ENCODE measurements at regions not wholly inside any gene's neighbourhood (a gene's known extent, or its start where the extent isn't known, plus 50 kb on each side); places are given as distances from the start of the nearest gene placed in this dataset.

- intact Hi-C loops (cut with micrococcal nuclease) = no loop called here
- Mint-ChIP-seq H3K4me1 (ENCODE audit: low read depth) (no peaks in the 10 kb centered on the region), H3K27ac (no peak overlapping the region), H3K9me3 (peaks cover 22% of the 10 kb centered on the region), H3K27me3 (ENCODE audit: low read depth) (no peaks in the 10 kb centered on the region), H3K4me3 (ENCODE audit: low read depth) (no peak overlapping the region), H3K36me3 (ENCODE audit: low read depth) (no peaks in the 10 kb centered on the region)
- DNase-seq (ENCODE audit: low spot score) = no peak
These were observed 408.4 kb upstream of the NMUR2 start for GRCh38 chr5:152813526-152813925.

- intact Hi-C loops (cut with micrococcal nuclease) = no loop called here
- H3K4me3 Mint-ChIP-seq (ENCODE audit: low read depth) = no peak overlapping the region
- H3K27ac Mint-ChIP-seq = no peak overlapping the region
- H3K4me1 Mint-ChIP-seq (ENCODE audit: low read depth) = no peaks in the 10 kb centered on the region
- no peak for DNase-seq (ENCODE audit: low spot score)
- no peaks in the 10 kb centered on the region for H3K36me3 Mint-ChIP-seq (ENCODE audit: low read depth)
- H3K9me3 Mint-ChIP-seq = peaks cover 9% of the 10 kb centered on the region
- H3K27me3 Mint-ChIP-seq (ENCODE audit: low read depth) = no peaks in the 10 kb centered on the region
These were observed 414.8 kb upstream of the NMUR2 start for GRCh38 chr5:152819891-152820290.

GRCh38 chr5:152824316-152824715, 419.2 kb upstream of the NMUR2 start:
- Mint-ChIP-seq H3K9me3 (peaks cover 5% of the 10 kb centered on the region), H3K36me3 (ENCODE audit: low read depth) (no peaks in the 10 kb centered on the region), H3K27me3 (ENCODE audit: low read depth) (no peaks in the 10 kb centered on the region), H3K27ac (no peak overlapping the region), H3K4me3 (ENCODE audit: low read depth) (no peak overlapping the region), H3K4me1 (ENCODE audit: low read depth) (no peaks in the 10 kb centered on the region)
- DNase-seq (ENCODE audit: low spot score) = no peak
- intact Hi-C loops (cut with micrococcal nuclease) = no loop called here

DNA sequence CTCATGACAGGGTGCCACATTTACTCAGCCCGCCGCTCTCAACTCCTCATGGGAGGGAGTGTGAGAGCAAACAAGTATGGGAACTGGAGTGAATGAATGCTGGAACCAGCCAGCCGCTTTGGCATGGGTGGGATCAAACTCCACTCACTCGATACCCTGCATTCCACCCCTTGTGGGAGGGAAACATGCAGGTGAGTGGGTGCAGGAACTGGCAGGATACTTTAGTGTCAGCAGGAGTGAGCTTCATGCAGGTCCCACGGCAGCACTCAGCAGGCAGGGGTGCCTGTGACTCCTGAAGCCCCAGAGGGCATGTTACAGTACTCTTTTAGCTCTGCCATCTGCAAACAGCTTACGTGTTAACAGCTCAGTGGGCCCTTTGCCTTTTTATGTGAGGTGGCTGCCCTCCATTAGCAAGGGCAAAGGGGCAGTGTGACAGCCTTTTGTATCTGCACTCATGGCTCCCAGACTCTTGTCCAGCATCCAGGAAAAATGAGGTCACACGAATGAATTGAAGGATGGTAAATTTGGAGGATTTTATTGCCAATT, 433.2 kb upstream of the NMUR2 start:
- Mint-ChIP-seq H3K36me3 (ENCODE audit: low read depth) (no peaks in the 10 kb centered on the region), H3K27ac (no peak overlapping the region), H3K27me3 (ENCODE audit: low read depth) (no peaks in the 10 kb centered on the region), H3K4me3 (ENCODE audit: low read depth) (no peak overlapping the region), H3K9me3 (peaks cover 10% of the 10 kb centered on the region), H3K4me1 (ENCODE audit: low read depth) (no peaks in the 10 kb centered on the region)
- intact Hi-C loops (cut with micrococcal nuclease) = no loop called here
- DNase-seq (ENCODE audit: low spot score) = no peak

- no peak overlapping the region for H3K4me3 Mint-ChIP-seq (ENCODE audit: low read depth)
- no peaks in the 10 kb centered on the region for H3K27me3 Mint-ChIP-seq (ENCODE audit: low read depth)
- H3K27ac Mint-ChIP-seq = no peak overlapping the region
- H3K36me3 Mint-ChIP-seq (ENCODE audit: low read depth) = no peaks in the 10 kb centered on the region
- no peak for DNase-seq (ENCODE audit: low spot score)
- H3K9me3 Mint-ChIP-seq = peaks cover 10% of the 10 kb centered on the region
- no peaks in the 10 kb centered on the region for H3K4me1 Mint-ChIP-seq (ENCODE audit: low read depth)
- intact Hi-C loops (cut with micrococcal nuclease) = no loop called here
These were observed 439.6 kb upstream of the NMUR2 start for GRCh38 chr5:152844713-152845112.

DNA sequence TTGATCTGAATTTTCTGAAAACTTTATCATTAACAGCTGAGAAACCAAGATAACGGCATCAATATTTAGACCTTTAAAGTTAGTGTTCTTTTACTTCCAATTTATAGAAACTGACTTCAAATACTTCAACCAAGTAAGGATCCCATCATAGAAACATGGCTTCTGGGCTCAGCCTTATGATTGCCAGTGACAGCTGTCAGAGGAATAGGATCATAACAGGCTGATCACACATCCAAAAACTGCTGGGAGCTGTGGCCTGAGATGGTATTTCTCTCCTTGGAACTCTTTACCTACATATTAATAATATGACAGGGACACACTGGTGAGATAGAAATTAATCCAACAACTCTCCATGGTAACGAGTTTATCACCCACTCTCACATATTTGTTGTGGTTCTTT, 448.3 kb upstream of the NMUR2 start:
- no peak overlapping the region for H3K4me3 Mint-ChIP-seq (ENCODE audit: low read depth)
- no peaks in the 10 kb centered on the region for H3K27me3 Mint-ChIP-seq (ENCODE audit: low read depth)
- H3K4me1 Mint-ChIP-seq (ENCODE audit: low read depth) = no peaks in the 10 kb centered on the region
- no peaks in the 10 kb centered on the region for H3K36me3 Mint-ChIP-seq (ENCODE audit: low read depth)
- no peak overlapping the region for H3K27ac Mint-ChIP-seq
- DNase-seq (ENCODE audit: low spot score) = no peak
- peaks cover 4% of the 10 kb centered on the region for H3K9me3 Mint-ChIP-seq
- intact Hi-C loops (cut with micrococcal nuclease) = no loop called here

- H3K9me3 Mint-ChIP-seq = no peaks in the 10 kb centered on the region
- H3K27me3 Mint-ChIP-seq (ENCODE audit: low read depth) = no peaks in the 10 kb centered on the region
- H3K27ac Mint-ChIP-seq = no peak overlapping the region
- no peak overlapping the region for H3K4me3 Mint-ChIP-seq (ENCODE audit: low read depth)
- intact Hi-C loops (cut with micrococcal nuclease) = no loop called here
- H3K36me3 Mint-ChIP-seq (ENCODE audit: low read depth) = no peaks in the 10 kb centered on the region
- no peak for DNase-seq (ENCODE audit: low spot score)
- H3K4me1 Mint-ChIP-seq (ENCODE audit: low read depth) = no peaks in the 10 kb centered on the region
These were observed 450.4 kb upstream of the NMUR2 start for GRCh38 chr5:152855441-152855840.

- no peak for DNase-seq (ENCODE audit: low spot score)
- peaks cover 8% of the 10 kb centered on the region for H3K9me3 Mint-ChIP-seq
- intact Hi-C loops (cut with micrococcal nuclease) = no loop called here
- no peak overlapping the region for H3K4me3 Mint-ChIP-seq (ENCODE audit: low read depth)
- no peaks in the 10 kb centered on the region for H3K4me1 Mint-ChIP-seq (ENCODE audit: low read depth)
- no peaks in the 10 kb centered on the region for H3K36me3 Mint-ChIP-seq (ENCODE audit: low read depth)
- no peak overlapping the region for H3K27ac Mint-ChIP-seq
- no peaks in the 10 kb centered on the region for H3K27me3 Mint-ChIP-seq (ENCODE audit: low read depth)
These were observed 456.2 kb upstream of the NMUR2 start for GRCh38 chr5:152861231-152861630.

DNA sequence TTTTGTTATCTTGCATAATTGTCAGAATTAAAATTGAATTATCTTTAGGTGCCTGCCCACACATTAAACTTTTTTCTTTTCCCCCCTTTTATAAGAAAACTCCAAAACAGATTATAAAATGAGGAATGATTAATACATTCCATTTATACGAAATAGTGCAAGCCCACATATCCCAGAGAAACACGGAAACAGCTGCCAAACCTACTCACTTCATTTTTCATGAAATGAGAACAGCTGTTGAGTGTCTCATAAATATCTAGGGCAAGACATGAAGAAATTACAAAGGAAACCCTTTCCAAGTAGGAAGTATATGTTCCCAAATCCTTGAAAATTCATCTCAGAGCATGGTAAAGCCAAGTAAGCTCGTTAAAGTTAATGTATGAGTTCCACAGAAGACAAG, 459.4 kb upstream of the NMUR2 start:
- Mint-ChIP-seq H3K4me1 (ENCODE audit: low read depth) (no peaks in the 10 kb centered on the region), H3K36me3 (ENCODE audit: low read depth) (no peaks in the 10 kb centered on the region)

DNA sequence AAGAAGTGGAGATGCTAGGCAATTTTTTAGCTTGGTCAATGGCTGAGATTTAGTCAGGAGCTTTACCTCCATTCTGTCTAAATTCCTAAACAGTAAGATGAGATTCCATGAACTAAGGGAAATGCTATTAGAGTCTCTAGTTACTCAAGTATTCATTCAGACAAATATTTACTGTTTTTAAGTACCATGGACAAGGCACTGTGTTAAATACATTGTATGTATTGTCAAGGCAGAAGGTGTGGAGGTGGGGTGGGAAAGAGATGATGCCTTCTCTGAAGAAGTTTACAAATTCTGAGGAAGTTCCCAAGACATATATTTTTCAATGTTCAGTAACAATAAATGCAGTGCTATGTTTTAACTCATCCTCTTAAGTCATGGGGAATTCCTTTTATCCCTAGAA, 459.9 kb upstream of the NMUR2 start:
- Mint-ChIP-seq H3K27me3 (ENCODE audit: low read depth) (no peaks in the 10 kb centered on the region), H3K27ac (no peak overlapping the region), H3K4me3 (ENCODE audit: low read depth) (no peak overlapping the region), H3K9me3 (peaks cover 8% of the 10 kb centered on the region), H3K36me3 (ENCODE audit: low read depth) (no peaks in the 10 kb centered on the region), H3K4me1 (ENCODE audit: low read depth) (no peaks in the 10 kb centered on the region)
- no peak for DNase-seq (ENCODE audit: low spot score)
- intact Hi-C loops (cut with micrococcal nuclease) = no loop called here

More for the DNA sequence above, 459.4 kb upstream of the NMUR2 start:
- Mint-ChIP-seq H3K27me3 (ENCODE audit: low read depth) (no peaks in the 10 kb centered on the region), H3K9me3 (peaks cover 8% of the 10 kb centered on the region), H3K27ac (no peak overlapping the region), H3K4me3 (ENCODE audit: low read depth) (no peak overlapping the region)
- DNase-seq (ENCODE audit: low spot score) = no peak
- intact Hi-C loops (cut with micrococcal nuclease) = no loop called here

GRCh38 chr5:152869971-152870370, 464.9 kb upstream of the NMUR2 start:
- H3K9me3 Mint-ChIP-seq = peaks cover 13% of the 10 kb centered on the region
- no peaks in the 10 kb centered on the region for H3K27me3 Mint-ChIP-seq (ENCODE audit: low read depth)
- H3K36me3 Mint-ChIP-seq (ENCODE audit: low read depth) = no peaks in the 10 kb centered on the region
- intact Hi-C loops (cut with micrococcal nuclease) = no loop called here
- no peaks in the 10 kb centered on the region for H3K4me1 Mint-ChIP-seq (ENCODE audit: low read depth)
- no peak for DNase-seq (ENCODE audit: low spot score)
- H3K27ac Mint-ChIP-seq = no peak overlapping the region
- H3K4me3 Mint-ChIP-seq (ENCODE audit: low read depth) = no peak overlapping the region

GRCh38 chr5:152882621-152883020, 477.5 kb upstream of the NMUR2 start:
- no peak overlapping the region for H3K27ac Mint-ChIP-seq
- no peak overlapping the region for H3K4me3 Mint-ChIP-seq (ENCODE audit: low read depth)
- intact Hi-C loops (cut with micrococcal nuclease) = no loop called here
- no peaks in the 10 kb centered on the region for H3K4me1 Mint-ChIP-seq (ENCODE audit: low read depth)
- H3K27me3 Mint-ChIP-seq (ENCODE audit: low read depth) = no peaks in the 10 kb centered on the region
- no peaks in the 10 kb centered on the region for H3K36me3 Mint-ChIP-seq (ENCODE audit: low read depth)
- peaks cover 8% of the 10 kb centered on the region for H3K9me3 Mint-ChIP-seq
- DNase-seq (ENCODE audit: low spot score) = no peak

- DNase-seq (ENCODE audit: low spot score) = no peak
- no peak overlapping the region for H3K4me3 Mint-ChIP-seq (ENCODE audit: low read depth)
- H3K27ac Mint-ChIP-seq = no peak overlapping the region
- intact Hi-C loops (cut with micrococcal nuclease) = no loop called here
- H3K36me3 Mint-ChIP-seq (ENCODE audit: low read depth) = no peaks in the 10 kb centered on the region
- H3K9me3 Mint-ChIP-seq = peaks cover 8% of the 10 kb centered on the region
- no peaks in the 10 kb centered on the region for H3K27me3 Mint-ChIP-seq (ENCODE audit: low read depth)
- no peaks in the 10 kb centered on the region for H3K4me1 Mint-ChIP-seq (ENCODE audit: low read depth)
These were observed 478.1 kb upstream of the NMUR2 start for GRCh38 chr5:152883066-152883775.

DNA sequence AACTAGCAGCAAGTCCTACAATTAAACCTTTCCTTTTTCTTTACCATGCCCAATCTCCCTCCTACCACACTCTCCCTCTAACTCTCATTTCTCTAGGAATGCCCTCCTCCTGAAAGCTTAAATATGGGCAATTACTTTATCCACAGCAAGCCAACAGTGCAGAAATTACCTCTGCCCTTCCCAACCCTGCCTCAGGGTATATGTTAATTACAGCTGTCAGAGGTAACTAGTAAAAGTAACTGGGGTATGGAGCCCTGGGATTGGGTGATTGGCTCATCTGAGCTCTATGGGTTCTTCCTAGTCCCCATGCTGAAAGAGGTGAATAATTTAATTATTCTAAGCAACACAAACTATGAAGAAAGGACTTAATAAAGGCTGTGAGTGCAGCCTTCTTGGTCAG, 478.9 kb upstream of the NMUR2 start:
- Mint-ChIP-seq H3K36me3 (ENCODE audit: low read depth) (no peaks in the 10 kb centered on the region), H3K27ac (no peak overlapping the region), H3K9me3 (peaks cover 8% of the 10 kb centered on the region)

More for the DNA sequence above, 478.9 kb upstream of the NMUR2 start:
- intact Hi-C loops (cut with micrococcal nuclease) = no loop called here
- H3K4me1 Mint-ChIP-seq (ENCODE audit: low read depth) = no peaks in the 10 kb centered on the region
- no peak overlapping the region for H3K4me3 Mint-ChIP-seq (ENCODE audit: low read depth)
- H3K27me3 Mint-ChIP-seq (ENCODE audit: low read depth) = no peaks in the 10 kb centered on the region
- no peak for DNase-seq (ENCODE audit: low spot score)

All from activated T-helper 2 cell treated with anti-CD3 and anti-CD28 coated beads, Interferon-gamma antibody, Interleukin-2, Interleukin-4, amounts not matched to agents 10 μg/mL and 5 μg/mL and 100 μg/mL, durations not matched to agents 14 hours and 24 hours and 36 hours (primary cell).